NCI-H2196 treated with DMSO at 0.1 percent for 48 hours (cell line): ENCODE measurements at regions not wholly inside any gene's neighbourhood (a gene's known extent, or its start where the extent isn't known, plus 50 kb on each side); places are given as distances from the start of the nearest gene placed in this dataset.
"Not testable (repeated sequence)": the region's sequence is repeated elsewhere in the genome, so short reads cannot be mapped to it uniquely, and the experiment has no call there.

Experiments
- DNase-seq: peaks from one replicate; lab custom pipeline; 2025; ENCODE audit not compliant: unreplicated experiment; lab: John Stamatoyannopoulos, UW

DNA sequence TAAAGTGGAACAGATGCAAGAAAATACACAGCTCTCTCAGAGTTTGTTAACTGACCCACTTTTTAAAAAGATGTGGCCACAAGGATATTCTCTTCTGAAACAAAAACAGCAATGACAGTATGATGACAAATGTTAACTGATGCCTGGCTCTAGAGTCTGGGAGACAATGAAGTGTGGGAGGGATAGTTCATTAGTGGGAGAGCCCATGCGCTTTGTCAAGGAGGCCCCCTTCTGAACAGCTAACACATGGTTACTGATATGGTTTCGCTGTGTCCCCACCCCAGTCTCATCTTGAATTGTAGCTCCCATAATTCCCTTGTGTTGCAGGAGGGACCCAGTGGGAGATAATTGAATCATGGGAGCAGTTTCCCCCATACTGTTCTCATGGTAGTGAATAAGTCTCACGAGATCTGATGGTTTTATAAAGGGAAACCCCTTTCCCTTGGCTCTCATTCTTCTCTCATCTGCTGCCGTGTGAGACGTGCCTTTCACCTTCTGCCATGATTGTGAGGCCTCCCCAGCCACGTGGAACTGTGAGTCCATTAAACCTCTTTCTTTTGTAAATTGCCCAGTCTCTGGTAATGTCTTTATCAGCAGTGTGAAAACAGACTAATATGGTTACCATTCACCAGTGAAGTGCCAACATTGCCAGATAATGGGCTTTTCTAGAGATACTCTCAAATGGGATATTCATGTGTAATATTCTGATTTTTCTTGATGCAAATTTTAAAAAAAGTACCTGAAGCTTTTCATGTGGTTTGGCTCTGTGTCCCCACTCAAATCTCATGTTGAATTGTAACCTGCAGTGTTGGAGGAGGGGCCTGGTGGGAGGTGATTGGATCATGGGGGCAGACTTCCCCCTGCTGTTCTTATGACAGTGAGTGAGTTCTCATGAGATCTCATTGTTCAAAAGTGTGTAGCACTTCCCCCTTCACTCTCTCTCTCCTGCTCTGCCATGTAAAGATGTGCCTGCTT is 435.8 kb downstream of the SHISA9 start:
- not testable (repeated sequence) for DNase-seq

DNA sequence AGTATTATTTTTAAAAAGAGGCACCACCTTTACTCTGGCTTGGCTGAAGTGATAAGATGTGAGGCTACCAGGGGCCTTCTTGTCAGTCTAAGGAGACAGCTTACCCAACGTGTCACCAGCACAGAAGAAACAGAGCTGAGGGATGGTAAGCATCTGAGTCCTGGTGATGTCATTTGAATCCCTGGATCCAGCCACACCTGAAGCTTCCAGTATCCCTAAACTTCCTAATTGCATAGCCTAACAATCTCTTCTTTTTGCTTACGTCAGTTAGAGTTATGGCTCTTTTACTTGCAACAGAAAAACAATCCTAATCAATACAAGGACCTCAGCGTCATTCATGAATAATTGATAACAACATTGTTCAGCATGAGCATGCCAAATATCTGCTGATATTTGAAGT is 436.6 kb downstream of the SHISA9 start:
- DNase-seq: no peak

DNA sequence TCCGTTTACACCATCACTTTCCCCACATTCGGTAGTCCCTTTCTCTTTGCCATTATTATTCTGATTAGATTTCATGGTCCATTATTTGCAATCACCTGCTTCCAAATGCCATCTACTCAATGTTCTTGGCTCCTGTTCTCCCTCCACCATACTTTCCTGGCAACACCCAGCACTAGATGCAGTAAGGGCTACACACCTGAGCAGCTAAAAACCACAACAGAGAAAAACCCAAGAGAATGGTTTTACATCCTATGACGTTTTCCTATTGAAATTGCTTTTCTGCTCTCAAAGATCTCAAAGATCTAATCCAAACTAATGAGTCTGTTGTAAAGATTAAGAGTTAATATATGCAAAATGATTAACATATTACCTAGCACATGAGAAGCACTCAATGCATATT is 441.3 kb downstream of the SHISA9 start:
- no peak for DNase-seq

GRCh38 chr16:13344001-13344400 is 442.6 kb downstream of the SHISA9 start:
- DNase-seq: no peak

- DNase-seq: no peak
Observed at GRCh38 chr16:13348416-13348815, 447.0 kb downstream of the SHISA9 start.

GRCh38 chr16:13350000-13350399 is 448.6 kb downstream of the SHISA9 start:
- DNase-seq: no peak

GRCh38 chr16:13351181-13351580 is 449.8 kb downstream of the SHISA9 start:
- DNase-seq: no peak

DNA sequence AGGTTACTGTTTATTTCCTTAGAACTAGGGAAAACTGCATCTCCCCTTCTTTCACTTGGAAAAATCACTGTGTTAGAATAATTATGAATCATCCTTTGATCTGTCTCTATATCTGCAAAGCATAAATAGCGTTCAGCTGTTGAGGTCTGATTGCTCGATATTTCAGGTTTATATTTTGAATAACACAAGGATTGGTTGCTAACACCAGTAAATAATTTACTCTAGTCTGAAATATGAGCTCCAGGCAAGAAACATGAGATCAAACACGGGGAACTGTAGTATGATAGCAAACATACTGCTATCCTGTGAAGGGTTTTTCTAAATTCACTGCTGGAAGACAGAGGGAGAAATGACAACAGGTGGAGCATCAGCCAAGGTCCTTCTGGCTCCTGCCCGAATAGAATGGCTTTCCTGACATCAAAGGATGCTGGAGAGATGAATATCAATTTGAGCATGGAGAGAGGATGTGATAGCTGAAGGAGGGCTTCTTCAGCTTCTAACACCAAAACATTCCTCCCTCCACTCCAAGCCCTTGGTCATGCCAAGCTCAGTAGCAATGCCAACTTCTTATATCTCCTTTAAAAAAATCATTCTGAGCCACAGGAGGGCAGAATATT is 450.3 kb downstream of the SHISA9 start:
- DNase-seq: peak; percentile 10

- DNase-seq: not testable (repeated sequence)
Observed at GRCh38 chr16:13352796-13353195, 451.4 kb downstream of the SHISA9 start.

GRCh38 chr16:13357842-13358241 is 456.4 kb downstream of the SHISA9 start:
- not testable (repeated sequence) for DNase-seq

DNA sequence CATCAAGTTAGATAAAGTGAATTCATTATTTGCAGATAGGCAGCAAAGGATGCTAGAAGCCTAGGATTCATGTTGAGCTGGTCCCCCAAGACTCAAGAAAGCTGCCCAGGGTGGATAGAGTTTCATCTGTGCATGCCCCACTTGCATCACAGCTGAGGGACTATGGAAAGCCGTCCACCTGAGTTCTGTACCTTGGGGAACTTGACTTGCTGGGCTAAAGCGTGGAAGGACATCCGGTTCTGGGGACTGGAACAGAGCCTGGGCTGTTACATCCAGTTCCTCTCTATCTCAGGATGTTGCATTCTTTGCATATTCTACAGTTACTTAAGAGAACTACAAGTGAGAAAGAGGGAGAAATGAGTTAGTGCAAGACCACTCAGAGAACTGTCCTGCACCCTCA is 458.4 kb downstream of the SHISA9 start:
- no peak for DNase-seq

DNA sequence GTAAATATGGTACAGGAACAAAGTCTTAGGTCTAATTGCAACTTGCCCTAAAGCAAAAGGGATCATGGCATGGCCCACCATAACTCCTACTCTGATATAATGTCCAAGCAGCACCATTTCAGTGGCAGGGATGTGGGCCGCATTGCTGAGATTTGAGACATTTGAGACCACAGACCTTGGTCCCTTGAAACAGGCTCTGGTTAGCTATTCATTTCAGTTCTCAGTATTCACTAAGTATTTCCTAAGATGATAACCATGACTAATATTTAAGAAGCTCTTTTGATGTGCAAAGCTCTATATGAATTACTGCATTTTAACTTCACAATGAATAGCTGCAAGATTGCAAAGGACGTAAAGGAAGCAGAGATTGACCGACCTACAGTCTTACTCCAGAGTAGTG is 471.0 kb downstream of the SHISA9 start:
- no peak for DNase-seq

- no peak for DNase-seq
Observed at GRCh38 chr16:13376174-13376573, 474.8 kb downstream of the SHISA9 start.

GRCh38 chr16:13377143-13377542 is 475.7 kb downstream of the SHISA9 start:
- no peak for DNase-seq

DNA sequence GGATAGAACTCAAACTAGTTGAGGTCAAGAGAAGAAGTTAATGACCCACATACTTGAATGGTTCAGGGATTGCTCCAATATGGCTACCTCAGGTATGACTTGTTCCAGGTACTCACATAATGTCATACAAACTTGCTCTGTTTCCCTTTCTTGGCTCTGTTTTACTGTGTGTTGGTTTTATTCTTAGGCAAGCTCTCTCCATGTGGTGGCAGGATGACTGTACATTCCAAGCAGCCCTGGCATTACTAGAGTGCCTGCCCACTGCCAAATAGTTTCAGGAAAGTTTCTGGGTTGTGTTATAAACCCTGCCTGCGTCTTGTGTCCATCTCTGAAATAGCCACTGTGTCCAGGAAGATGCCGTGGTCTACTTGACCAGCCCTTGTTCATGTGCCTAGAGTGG is 476.8 kb downstream of the SHISA9 start:
- DNase-seq: no peak

GRCh38 chr16:13379266-13379665 is 477.9 kb downstream of the SHISA9 start:
- no peak for DNase-seq

DNA sequence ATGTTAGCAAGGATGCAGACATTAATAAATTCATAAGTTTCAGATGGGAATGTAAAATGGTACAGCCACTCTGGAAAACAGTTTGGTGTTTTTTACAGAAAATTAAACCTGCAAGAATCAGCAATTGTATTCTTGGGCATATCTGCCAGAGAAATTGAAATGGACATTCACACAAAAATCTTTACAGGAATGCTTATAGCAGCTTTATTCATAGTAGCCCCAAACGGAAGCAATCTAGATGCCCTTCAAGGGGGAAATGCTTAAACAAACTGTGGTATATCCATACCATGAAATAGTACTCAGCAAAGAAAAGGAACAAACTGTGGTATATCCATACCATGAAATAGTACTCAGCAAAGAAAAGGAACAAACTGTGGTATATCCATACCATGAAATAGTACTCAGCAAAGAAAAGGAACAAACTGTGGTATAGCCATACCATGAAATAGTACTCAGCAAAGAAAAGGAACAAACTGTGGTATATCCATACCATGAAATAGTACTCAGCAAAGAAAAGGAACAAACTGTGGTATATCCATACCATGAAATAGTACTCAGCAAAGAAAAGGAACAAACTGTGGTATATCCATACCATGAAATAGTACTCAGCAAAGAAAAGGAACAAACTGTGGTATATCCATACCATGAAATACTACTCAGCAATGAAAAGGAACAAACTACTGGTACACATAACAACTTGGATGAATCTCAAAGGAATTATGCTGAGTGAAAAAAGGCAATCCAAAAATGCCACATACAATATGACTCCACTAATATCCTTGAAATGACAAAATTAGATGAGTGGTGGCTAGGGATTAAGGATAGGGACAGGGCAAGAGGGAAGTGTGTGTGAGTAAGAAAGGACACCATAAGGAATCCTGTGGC is 484.0 kb downstream of the SHISA9 start:
- DNase-seq: not testable (repeated sequence)

DNA sequence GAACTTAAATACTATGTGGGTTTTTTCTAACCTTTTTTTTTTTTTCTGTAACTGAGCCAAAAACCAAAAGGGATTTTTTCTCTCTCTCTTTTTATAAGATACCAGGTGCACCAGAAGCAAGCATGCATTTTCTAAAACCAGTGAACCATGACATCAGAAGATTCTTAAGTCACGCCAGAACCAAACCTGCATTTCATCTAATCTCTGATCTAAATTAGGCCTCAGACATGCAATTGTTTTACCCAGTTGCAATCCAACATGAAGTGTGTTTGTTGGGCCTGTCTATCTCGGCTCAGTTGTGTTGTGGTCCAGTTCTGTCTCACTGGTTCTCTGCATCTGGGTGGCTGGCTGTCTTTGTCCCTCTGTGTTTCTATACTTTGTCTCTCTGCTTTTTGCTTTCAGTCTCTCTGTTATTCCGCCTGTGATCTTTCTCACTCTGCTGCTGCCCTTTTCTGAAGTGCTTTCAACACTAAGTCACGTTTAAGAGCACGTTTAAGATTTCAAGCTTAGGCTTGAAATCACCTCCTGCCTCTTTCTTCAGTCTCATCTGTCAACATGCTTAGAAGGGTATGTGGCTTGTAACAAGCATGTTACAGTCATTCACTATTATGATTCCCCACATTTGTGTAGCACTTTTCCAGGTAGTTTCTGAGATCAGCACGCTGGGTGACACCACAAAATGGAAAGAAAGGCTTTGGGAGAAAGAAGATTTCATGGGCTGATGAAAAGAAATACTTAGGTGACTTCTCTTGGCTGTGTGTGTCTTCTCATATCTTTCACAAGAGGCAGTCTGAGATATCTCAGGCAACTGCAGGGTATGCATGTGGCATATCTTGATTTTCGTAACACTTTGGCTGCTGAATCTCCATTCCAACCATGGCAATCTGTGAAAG is 488.9 kb downstream of the SHISA9 start:
- DNase-seq: peak; percentile 40

DNA sequence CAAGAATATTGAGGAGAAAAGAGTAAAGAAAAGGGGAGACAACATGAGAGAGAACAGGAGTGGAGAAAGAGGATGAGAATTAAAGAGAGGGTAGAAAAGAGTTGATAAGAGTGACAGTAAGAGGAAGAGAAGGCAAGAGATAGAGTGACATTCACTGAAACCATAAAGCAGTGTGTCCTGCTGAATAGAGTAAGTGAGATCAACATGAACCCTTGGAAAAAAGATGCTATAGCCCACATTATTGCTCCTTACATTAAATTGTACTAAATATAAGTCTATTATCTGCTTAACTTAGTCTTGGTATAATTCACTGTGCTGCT is 489.5 kb downstream of the SHISA9 start:
- DNase-seq: no peak

DNA sequence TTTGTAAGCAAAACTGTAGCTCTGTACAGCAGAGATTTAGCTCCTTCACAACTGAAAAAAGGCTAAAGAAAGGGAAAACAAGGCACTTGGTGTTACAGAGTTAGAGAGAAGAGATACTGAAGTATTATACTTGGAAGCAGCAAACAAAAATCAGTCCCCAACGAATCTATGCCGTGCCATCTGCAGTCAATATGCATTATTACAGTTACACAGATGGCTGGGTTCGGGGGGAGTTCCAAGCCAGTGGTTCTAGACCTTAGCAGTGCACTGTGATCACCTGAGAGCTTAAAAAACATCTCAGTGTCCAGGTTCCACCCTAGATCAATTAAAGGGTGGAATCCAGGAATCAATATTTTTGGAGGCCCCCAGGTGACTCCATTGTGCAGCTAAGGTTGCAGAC is 489.9 kb downstream of the SHISA9 start:
- DNase-seq: no peak

- DNase-seq: no peak
Observed at GRCh38 chr16:13392341-13392740, 490.9 kb downstream of the SHISA9 start.
